ENCODE measurements at regions not wholly inside any gene's neighbourhood (a gene's known extent, or its start where the extent isn't known, plus 50 kb on each side); places are given as distances from the start of the nearest gene placed in this dataset.

- Histone ChIP-seq H3K9ac (ENCODE audit: low read length in 3 of 3) (no peak overlapping the region), H3K27me3 (ENCODE audit: control insufficient read depth, insufficient read depth, low read length) (no peaks in the 10 kb centered on the region), H3K36me3 (ENCODE audit: control insufficient read depth in 2 of 3, insufficient read depth in 3 of 3, low read length in 3 of 3) (no peaks in the 10 kb centered on the region), H3K27ac (ENCODE audit: low read depth in 2 of 2, low read length in 2 of 2) (no peak overlapping the region), H3K9me3 (ENCODE audit: control insufficient read depth in 2 of 3, insufficient read depth in 1 of 3, low read length in 3 of 3) (no peaks in the 10 kb centered on the region), H3K4me1 (ENCODE audit: control insufficient read depth in 2 of 3, insufficient read depth in 2 of 3, low read depth in 1 of 3, low read length in 3 of 3) (no peaks in the 10 kb centered on the region), H3K4me3 (ENCODE audit: low read length in 3 of 3) (no peak overlapping the region)
- TF ChIP-seq CTCF (IDR thresholded peaks at IDR 0.05; ENCODE audit: borderline replicate concordance, extremely low read depth, insufficient read depth) = no peak
- intact Hi-C loops (cut with DNase I) = no loop called here
- DNase-seq (no peak), FAIRE-seq (no peak)
Measured at GRCh38 chr2:55761526-55761925, 67.9 kb upstream of the PNPT1 start.

- FAIRE-seq = no peak
- no peaks in the 10 kb centered on the region for H3K4me1 ChIP-seq (ENCODE audit: control insufficient read depth in 2 of 3, insufficient read depth in 2 of 3, low read depth in 1 of 3, low read length in 3 of 3)
- intact Hi-C loops (cut with DNase I) = no loop called here
Measured at GRCh38 chr2:55761024-55761423, 67.4 kb upstream of the PNPT1 start.

GRCh38 chr2:55760125-55760524 lies 66.5 kb upstream of the PNPT1 start:
- no peaks in the 10 kb centered on the region for H3K36me3 ChIP-seq (ENCODE audit: control insufficient read depth in 2 of 3, insufficient read depth in 3 of 3, low read length in 3 of 3)
- no peak overlapping the region for H3K4me3 ChIP-seq (ENCODE audit: low read length in 3 of 3)
- FAIRE-seq (no peak), DNase-seq (no peak)
- TF ChIP-seq CTCF (IDR thresholded peaks at IDR 0.05; ENCODE audit: borderline replicate concordance, extremely low read depth, insufficient read depth) = no peak
- no peak overlapping the region for H3K27ac ChIP-seq (ENCODE audit: low read depth in 2 of 2, low read length in 2 of 2)
- no peaks in the 10 kb centered on the region for H3K9me3 ChIP-seq (ENCODE audit: control insufficient read depth in 2 of 3, insufficient read depth in 1 of 3, low read length in 3 of 3)
- intact Hi-C loops (cut with DNase I) = no loop called here
- no peaks in the 10 kb centered on the region for H3K27me3 ChIP-seq (ENCODE audit: control insufficient read depth, insufficient read depth, low read length)
- H3K9ac ChIP-seq (ENCODE audit: low read length in 3 of 3) = no peak overlapping the region
- no peaks in the 10 kb centered on the region for H3K4me1 ChIP-seq (ENCODE audit: control insufficient read depth in 2 of 3, insufficient read depth in 2 of 3, low read depth in 1 of 3, low read length in 3 of 3)

More at GRCh38 chr2:55761024-55761423, 67.4 kb upstream of the PNPT1 start:
- no peak for TF ChIP-seq CTCF (IDR thresholded peaks at IDR 0.05; ENCODE audit: borderline replicate concordance, extremely low read depth, insufficient read depth)
- Histone ChIP-seq H3K27ac (ENCODE audit: low read depth in 2 of 2, low read length in 2 of 2) (no peak overlapping the region), H3K9ac (ENCODE audit: low read length in 3 of 3) (no peak overlapping the region), H3K9me3 (ENCODE audit: control insufficient read depth in 2 of 3, insufficient read depth in 1 of 3, low read length in 3 of 3) (no peaks in the 10 kb centered on the region), H3K36me3 (ENCODE audit: control insufficient read depth in 2 of 3, insufficient read depth in 3 of 3, low read length in 3 of 3) (no peaks in the 10 kb centered on the region), H3K27me3 (ENCODE audit: control insufficient read depth, insufficient read depth, low read length) (no peaks in the 10 kb centered on the region), H3K4me3 (ENCODE audit: low read length in 3 of 3) (no peak overlapping the region)
- DNase-seq = no peak

GRCh38 chr2:55759271-55759921 lies 65.8 kb upstream of the PNPT1 start:
- no peaks in the 10 kb centered on the region for H3K9me3 ChIP-seq (ENCODE audit: control insufficient read depth in 2 of 3, insufficient read depth in 1 of 3, low read length in 3 of 3)
- FAIRE-seq (no peak), DNase-seq (no peak)
- no peak overlapping the region for H3K9ac ChIP-seq (ENCODE audit: low read length in 3 of 3)
- intact Hi-C loops (cut with DNase I) = no loop called here
- H3K27me3 ChIP-seq (ENCODE audit: control insufficient read depth, insufficient read depth, low read length) = no peaks in the 10 kb centered on the region
- H3K27ac ChIP-seq (ENCODE audit: low read depth in 2 of 2, low read length in 2 of 2) = no peak overlapping the region
- no peak overlapping the region for H3K4me3 ChIP-seq (ENCODE audit: low read length in 3 of 3)
- H3K36me3 ChIP-seq (ENCODE audit: control insufficient read depth in 2 of 3, insufficient read depth in 3 of 3, low read length in 3 of 3) = no peaks in the 10 kb centered on the region
- H3K4me1 ChIP-seq (ENCODE audit: control insufficient read depth in 2 of 3, insufficient read depth in 2 of 3, low read depth in 1 of 3, low read length in 3 of 3) = no peaks in the 10 kb centered on the region
- no peak for TF ChIP-seq CTCF (IDR thresholded peaks at IDR 0.05; ENCODE audit: borderline replicate concordance, extremely low read depth, insufficient read depth)

Data from kidney (tissue), 13 donors.